Hepatocyte (in vitro differentiated cells): ENCODE measurements at regions not wholly inside any gene's neighbourhood (a gene's known extent, or its start where the extent isn't known, plus 50 kb on each side); places are given as distances from the start of the nearest gene placed in this dataset.
"Not testable (repeated sequence)": the region's sequence is repeated elsewhere in the genome, so short reads cannot be mapped to it uniquely, and the experiment has no call there.

ENCODE experiments used
- DNase-seq: peaks from one replicate; pipeline ENCODE4 v3.0.0-alpha.2; 2016; ENCODE audit warnings: low spot score
- H2AFZ ChIP-seq: fragments of 200-600 bp; sonication (generic); 2 replicates; pipeline ENCODE4 v1.6.0; 2016; ENCODE audit warnings: antibody characterized with exemption, mild to moderate bottlenecking
- H3K27ac ChIP-seq: fragments of 200-600 bp; sonication (generic); 2 replicates; pipeline ENCODE4 v1.5.1; 2016; ENCODE audit warnings: mild to moderate bottlenecking
- H3K27me3 ChIP-seq: fragments of 200-600 bp; sonication (generic); 2 replicates; pipeline ENCODE4 v1.6.1; 2016
- H3K36me3 ChIP-seq: fragments of 200-600 bp; sonication (generic); replicated peaks from 2 replicates; pipeline ENCODE4 v1.5.1; 2016; ENCODE audit warnings: low read depth; ENCODE audit not compliant: insufficient read depth
- H3K4me1 ChIP-seq: fragments of 200-600 bp; sonication (generic); 2 replicates; pipeline ENCODE4 v1.5.1; 2016; ENCODE audit warnings: mild to moderate bottlenecking, moderate library complexity; ENCODE audit not compliant: insufficient read depth
- H3K4me2 ChIP-seq: fragments of 200-600 bp; sonication (generic); 2 replicates; pipeline ENCODE4 v1.6.0; 2016
- H3K4me3 ChIP-seq: fragments of 200-600 bp; sonication (generic); 2 replicates; pipeline ENCODE4 v1.5.1; 2016; ENCODE audit warnings: mild to moderate bottlenecking
- H3K79me2 ChIP-seq: fragments of 200-600 bp; sonication (generic); 2 replicates; pipeline ENCODE4 v1.6.0; 2017; ENCODE audit warnings: mild to moderate bottlenecking
- H3K9me2 ChIP-seq: fragments of 200-600 bp; sonication (generic); replicated peaks from 2 replicates; pipeline ENCODE4 v1.6.0; 2017; ENCODE audit warnings: mild to moderate bottlenecking; ENCODE audit not compliant: insufficient read depth
- H3K9me3 ChIP-seq: fragments of 200-600 bp; sonication (generic); 2 replicates; pipeline ENCODE4 v1.5.1; 2016; ENCODE audit warnings: low read depth, mild to moderate bottlenecking
- H4K20me1 ChIP-seq: fragments of 200-600 bp; sonication (generic); 2 replicates; pipeline ENCODE4 v1.6.0; 2016; ENCODE audit warnings: mild to moderate bottlenecking; ENCODE audit not compliant: insufficient read depth, poor library complexity, severe bottlenecking
- CTCF ChIP-seq: fragments of 200-600 bp; sonication (generic); IDR thresholded peaks from 2 replicates; pipeline ENCODE4 v1.5.1; 2016; ENCODE audit warnings: antibody characterized with exemption, mild to moderate bottlenecking; ENCODE audit not compliant: poor library complexity
- EZH2 ChIP-seq: fragments of 200-600 bp; sonication (generic); IDR thresholded peaks from 2 replicates; pipeline ENCODE4 v1.6.1; 2016; ENCODE audit warnings: antibody characterized with exemption, mild to moderate bottlenecking, borderline replicate concordance
- EZH2phosphoT487 ChIP-seq: fragments of 200-600 bp; sonication (generic); IDR thresholded peaks from one replicate; pipeline ENCODE4 v1.6.1; 2018; ENCODE audit warnings: antibody characterized with exemption, mild to moderate bottlenecking, low read depth, moderate library complexity; ENCODE audit not compliant: unreplicated experiment, severe bottlenecking
- WGBS: methylation state at CpG from one replicate; pipeline ENCODE4 v1.1.6; 2016; ENCODE audit warnings: low lambda C conversion rate; ENCODE audit errors: missing lambda C conversion rate; 5-methylcytosine and 5-hydroxymethylcytosine counted together

- TF ChIP-seq EZH2 (no peak), EZH2phosphoT487 (no peak), CTCF (no peak)
- WGBS = 45% methylated on average over 2 of the region's 2 CpGs
- Histone ChIP-seq H3K4me3 (no peak overlapping the region), H3K9me2 (no peaks in the 10 kb centered on the region), H3K4me2 (no peak overlapping the region), H3K27ac (no peak overlapping the region), H3K36me3 (no peaks in the 10 kb centered on the region), H3K79me2 (no peaks in the 10 kb centered on the region), H2AFZ (no peak overlapping the region), H3K27me3 (no peaks in the 10 kb centered on the region), H3K4me1 (no peaks in the 10 kb centered on the region), H3K9me3 (no peaks in the 10 kb centered on the region), H4K20me1 (no peaks in the 10 kb centered on the region)
- DNase-seq = no peak
Measured at GRCh38 chr5:21013237-21013636, 1025.2 kb upstream of the CDH18 start.

GRCh38 chr5:21007781-21008180, 1019.8 kb upstream of the CDH18 start:
- WGBS = 64% methylated on average over 2 of the region's 2 CpGs
- no peak for DNase-seq
- H2AFZ ChIP-seq = no peak overlapping the region
- H3K9me2 ChIP-seq = no peaks in the 10 kb centered on the region
- no peaks in the 10 kb centered on the region for H3K9me3 ChIP-seq
- TF ChIP-seq EZH2phosphoT487 = no peak
- no peak for TF ChIP-seq EZH2
- TF ChIP-seq CTCF = no peak
- no peaks in the 10 kb centered on the region for H3K79me2 ChIP-seq
- H3K27ac ChIP-seq = no peak overlapping the region
- no peak overlapping the region for H3K4me2 ChIP-seq
- H3K4me3 ChIP-seq = no peak overlapping the region
- no peaks in the 10 kb centered on the region for H3K27me3 ChIP-seq
- H3K4me1 ChIP-seq = no peaks in the 10 kb centered on the region
- no peaks in the 10 kb centered on the region for H4K20me1 ChIP-seq
- H3K36me3 ChIP-seq = no peaks in the 10 kb centered on the region

- WGBS = 43% methylated on average over 2 of the region's 2 CpGs
- not testable (repeated sequence) for H3K4me2 ChIP-seq, H3K4me3 ChIP-seq, H3K79me2 ChIP-seq, H4K20me1 ChIP-seq, H3K27me3 ChIP-seq, H3K9me2 ChIP-seq, H2AFZ ChIP-seq, H3K9me3 ChIP-seq, H3K27ac ChIP-seq, DNase-seq, H3K4me1 ChIP-seq, H3K36me3 ChIP-seq
Measured at GRCh38 chr5:20988933-20989332, 1000.9 kb upstream of the CDH18 start.

- WGBS = 70% methylated on average over 2 of the region's 2 CpGs
- H2AFZ ChIP-seq = no peak overlapping the region
- H3K9me2 ChIP-seq = no peaks in the 10 kb centered on the region
- H3K4me3 ChIP-seq = no peak overlapping the region
- no peak overlapping the region for H3K4me2 ChIP-seq
- H3K79me2 ChIP-seq = no peaks in the 10 kb centered on the region
- DNase-seq = no peak
- no peaks in the 10 kb centered on the region for H3K36me3 ChIP-seq
- no peak for TF ChIP-seq CTCF
- TF ChIP-seq EZH2 = no peak
- no peak for TF ChIP-seq EZH2phosphoT487
- H4K20me1 ChIP-seq = no peaks in the 10 kb centered on the region
- no peaks in the 10 kb centered on the region for H3K9me3 ChIP-seq
- no peak overlapping the region for H3K27ac ChIP-seq
- H3K4me1 ChIP-seq = no peaks in the 10 kb centered on the region
- no peaks in the 10 kb centered on the region for H3K27me3 ChIP-seq
Measured at GRCh38 chr5:20985754-20986153, 997.8 kb upstream of the CDH18 start.
